ENCODE measurements at regions not wholly inside any gene's neighbourhood (a gene's known extent, or its start where the extent isn't known, plus 50 kb on each side); places are given as distances from the start of the nearest gene placed in this dataset.

- no peak for DNase-seq (ENCODE audit: low read depth in 2 of 2, low spot score in 1 of 2)
Observed at GRCh38 chr17:79258041-79258440, 183.4 kb downstream of the ENGASE start.

GRCh38 chr17:79255926-79256585, 181.4 kb downstream of the ENGASE start:
- DNase-seq (ENCODE audit: low read depth in 2 of 2, low spot score in 1 of 2), result no peak

DNA sequence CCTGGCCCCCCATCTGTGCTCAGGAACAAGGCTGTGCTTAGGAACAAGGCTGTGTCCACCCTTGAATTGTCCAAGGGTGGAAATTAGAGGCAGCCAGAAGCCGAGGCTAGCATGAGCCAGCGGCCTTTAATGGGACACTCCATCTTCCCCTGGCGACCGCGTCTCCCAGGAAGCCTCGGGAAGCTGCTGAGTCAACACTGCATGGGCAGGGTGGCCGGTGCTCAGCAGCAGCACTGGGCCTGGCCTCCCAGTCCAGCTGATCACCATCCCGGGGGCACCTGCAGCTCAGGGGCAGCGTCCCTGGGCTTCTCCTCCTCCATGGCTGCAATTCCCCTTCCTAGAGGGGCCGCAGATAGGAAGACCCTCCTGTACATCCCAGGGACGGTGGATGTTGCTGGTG, 180.8 kb downstream of the ENGASE start:
- DNase-seq (ENCODE audit: low read depth in 2 of 2, low spot score in 1 of 2), result no peak

DNA sequence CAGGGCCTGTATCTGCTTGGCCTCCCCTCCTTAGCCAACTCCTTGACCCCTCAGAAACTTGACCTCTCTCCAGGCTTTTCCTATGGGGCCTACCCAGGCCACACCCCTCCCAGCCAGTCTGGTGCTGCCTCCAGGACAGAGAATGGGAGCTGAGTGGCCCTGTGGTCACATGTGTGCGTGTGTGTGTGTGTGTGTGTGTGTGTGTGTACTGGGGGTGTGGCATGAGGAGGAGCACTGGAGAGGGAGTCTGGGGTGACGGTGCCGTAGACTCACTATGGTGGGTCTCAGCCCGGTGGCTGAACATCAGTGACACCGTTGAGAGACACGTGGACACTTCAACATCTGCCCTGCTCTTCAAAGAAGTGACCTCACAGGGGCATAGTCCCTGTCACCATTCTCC, 180.4 kb downstream of the ENGASE start:
- DNase-seq (ENCODE audit: low read depth in 2 of 2, low spot score in 1 of 2), result no peak

- DNase-seq (ENCODE audit: low read depth in 2 of 2, low spot score in 1 of 2), result no peak
Observed at GRCh38 chr17:79252886-79253285, 178.3 kb downstream of the ENGASE start.

- no peak for DNase-seq (ENCODE audit: low read depth in 2 of 2, low spot score in 1 of 2)
Observed at GRCh38 chr17:79251824-79252223, 177.2 kb downstream of the ENGASE start.

- no peak for DNase-seq (ENCODE audit: low read depth in 2 of 2, low spot score in 1 of 2)
Observed at GRCh38 chr17:79249929-79250521, 175.4 kb downstream of the ENGASE start.

DNA sequence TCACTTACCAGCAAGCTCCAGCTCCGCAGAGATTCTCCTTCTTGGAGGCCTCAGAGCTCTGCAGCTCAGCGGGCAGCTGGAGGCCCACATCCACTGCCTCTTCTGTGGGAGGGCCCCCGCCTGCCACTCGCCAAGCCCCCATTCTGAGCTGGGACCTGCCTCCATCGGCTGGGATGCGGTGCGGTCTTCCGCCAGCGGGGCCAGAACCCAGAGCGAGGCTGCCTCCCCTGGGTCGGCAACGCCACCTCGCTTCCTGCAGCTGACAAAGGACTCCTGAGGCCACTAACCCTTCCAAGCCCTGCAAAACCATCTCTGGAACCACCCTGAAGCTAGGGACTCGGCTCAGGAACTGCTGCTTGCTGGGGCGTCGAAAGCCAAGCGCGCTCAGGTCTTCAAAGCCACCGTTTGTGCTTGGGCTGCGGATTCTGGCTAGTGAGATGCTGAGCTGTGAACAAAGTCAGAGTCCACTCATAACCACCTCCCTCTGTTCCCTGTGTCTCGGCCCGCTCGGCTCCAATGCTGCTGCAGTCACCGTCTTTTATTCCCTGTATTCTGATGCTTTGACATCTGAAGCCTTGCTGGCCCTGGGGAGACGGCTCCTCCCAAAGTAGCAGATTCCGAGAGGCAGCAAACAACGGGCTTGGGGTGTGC, 174.3 kb downstream of the ENGASE start:
- no peak for DNase-seq (ENCODE audit: low read depth in 2 of 2, low spot score in 1 of 2)

DNA sequence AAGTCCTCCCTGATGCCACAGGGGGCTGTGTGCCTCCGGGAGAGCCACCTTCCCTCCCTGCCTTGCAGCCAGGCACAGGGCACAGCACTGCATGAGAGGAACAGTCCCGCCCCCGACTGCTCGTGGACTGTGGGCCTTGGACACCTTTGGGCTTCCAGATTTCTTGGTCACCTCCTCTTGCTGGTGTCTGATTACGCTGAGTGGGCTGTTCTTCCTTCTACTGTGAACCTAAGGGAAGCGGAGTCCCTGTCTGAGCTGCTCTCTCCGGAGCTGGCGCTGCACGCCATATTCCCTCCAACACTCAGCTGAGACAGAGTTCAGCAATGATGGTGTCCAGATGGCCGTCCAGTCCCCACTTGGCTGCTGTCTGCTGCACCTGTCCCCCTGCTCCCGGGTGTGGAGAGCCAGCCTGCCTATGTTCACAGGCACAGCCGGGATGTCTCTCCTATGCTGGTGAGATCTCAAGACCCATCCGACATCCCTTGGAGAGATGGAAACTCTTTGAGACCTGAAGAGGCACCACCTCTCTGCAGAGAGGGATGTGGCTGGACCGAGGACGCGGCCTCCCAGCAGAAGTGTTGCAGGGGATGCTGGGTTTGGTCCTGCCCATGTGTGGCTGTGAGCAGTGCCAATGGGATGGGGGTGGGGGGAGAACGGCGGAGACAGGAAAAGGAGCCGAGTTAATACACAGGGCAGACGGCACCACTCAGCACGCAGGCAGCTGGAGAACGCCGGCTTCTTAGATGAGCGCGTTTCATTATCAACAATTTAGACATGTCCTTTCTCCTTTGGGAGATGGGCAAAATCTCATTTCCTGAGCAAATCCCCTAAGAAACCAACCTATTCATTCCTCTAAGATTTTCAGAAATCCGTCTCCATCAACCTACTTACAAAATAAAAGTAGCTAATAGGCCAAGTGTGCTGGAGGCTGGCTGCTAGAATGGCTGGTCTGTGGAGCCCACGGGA, 171.9 kb downstream of the ENGASE start:
- DNase-seq (ENCODE audit: low read depth in 2 of 2, low spot score in 1 of 2), result no peak

GRCh38 chr17:79244665-79245064, 170.0 kb downstream of the ENGASE start:
- DNase-seq (ENCODE audit: low read depth in 2 of 2, low spot score in 1 of 2), result no peak

GRCh38 chr17:79243996-79244395, 169.4 kb downstream of the ENGASE start:
- no peak for DNase-seq (ENCODE audit: low read depth in 2 of 2, low spot score in 1 of 2)

GRCh38 chr17:79243603-79243990, 169.0 kb downstream of the ENGASE start:
- DNase-seq (ENCODE audit: low read depth in 2 of 2, low spot score in 1 of 2), result no peak

- no peak for DNase-seq (ENCODE audit: low read depth in 2 of 2, low spot score in 1 of 2)
Observed at GRCh38 chr17:79242873-79243602, 168.4 kb downstream of the ENGASE start.

DNA sequence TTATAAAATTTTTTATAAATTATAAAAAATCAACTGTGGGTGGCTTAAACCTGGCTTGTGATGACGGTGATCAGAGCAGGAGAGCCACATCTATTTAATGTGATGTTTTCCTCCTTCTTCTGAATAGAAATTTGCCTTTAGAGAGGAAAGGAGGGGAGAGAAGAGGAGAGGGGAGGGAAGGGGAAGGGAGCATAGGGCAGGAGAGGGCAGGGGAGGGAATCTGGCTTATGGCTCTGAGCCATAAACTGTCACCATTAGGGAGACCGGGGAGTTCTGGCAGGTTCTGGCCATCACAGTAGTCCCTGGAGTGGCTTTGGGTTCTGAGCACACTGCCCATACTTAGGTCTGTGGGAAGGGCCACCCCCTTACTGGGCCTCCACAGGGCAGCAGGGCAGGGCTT, 167.8 kb downstream of the ENGASE start:
- DNase-seq (ENCODE audit: low read depth in 2 of 2, low spot score in 1 of 2), result no peak

- no peak for DNase-seq (ENCODE audit: low read depth in 2 of 2, low spot score in 1 of 2)
Observed at GRCh38 chr17:79241616-79242015, 167.0 kb downstream of the ENGASE start.

- no peak for DNase-seq (ENCODE audit: low read depth in 2 of 2, low spot score in 1 of 2)
Observed at GRCh38 chr17:79239205-79239604, 164.6 kb downstream of the ENGASE start.

DNA sequence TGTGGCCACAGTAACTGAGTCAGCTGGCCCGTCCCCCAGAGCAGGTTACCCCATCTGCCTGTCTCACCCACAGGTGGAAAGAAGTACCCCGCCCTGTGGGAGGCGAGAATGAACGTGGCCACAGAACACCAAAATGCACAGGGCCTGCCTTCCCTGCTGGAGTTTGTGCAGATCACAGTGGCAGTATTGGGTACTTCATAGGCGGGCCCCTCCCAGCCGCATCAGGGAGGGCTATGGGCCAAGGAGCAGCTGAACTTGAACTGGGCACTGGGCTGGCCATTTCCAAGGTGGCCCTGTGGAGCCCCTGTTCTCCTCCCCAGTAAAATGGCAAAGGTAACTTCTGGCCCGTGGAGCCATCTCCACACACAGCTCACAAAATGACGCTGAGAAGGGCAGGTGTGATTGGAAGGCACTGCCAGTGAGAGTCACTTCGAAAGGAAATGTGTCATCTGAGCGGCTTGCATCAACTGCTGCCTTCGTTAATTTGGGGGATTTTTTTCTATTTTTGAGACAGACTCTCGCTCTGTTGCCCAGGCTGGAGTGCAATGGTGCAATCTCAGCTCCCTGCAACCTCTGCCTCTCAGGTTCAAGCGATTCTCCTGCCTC, 162.9 kb downstream of the ENGASE start:
- no peak for DNase-seq (ENCODE audit: low read depth in 2 of 2, low spot score in 1 of 2)

- no peak for DNase-seq (ENCODE audit: low read depth in 2 of 2, low spot score in 1 of 2)
Observed at GRCh38 chr17:79235808-79236207, 161.2 kb downstream of the ENGASE start.

DNA sequence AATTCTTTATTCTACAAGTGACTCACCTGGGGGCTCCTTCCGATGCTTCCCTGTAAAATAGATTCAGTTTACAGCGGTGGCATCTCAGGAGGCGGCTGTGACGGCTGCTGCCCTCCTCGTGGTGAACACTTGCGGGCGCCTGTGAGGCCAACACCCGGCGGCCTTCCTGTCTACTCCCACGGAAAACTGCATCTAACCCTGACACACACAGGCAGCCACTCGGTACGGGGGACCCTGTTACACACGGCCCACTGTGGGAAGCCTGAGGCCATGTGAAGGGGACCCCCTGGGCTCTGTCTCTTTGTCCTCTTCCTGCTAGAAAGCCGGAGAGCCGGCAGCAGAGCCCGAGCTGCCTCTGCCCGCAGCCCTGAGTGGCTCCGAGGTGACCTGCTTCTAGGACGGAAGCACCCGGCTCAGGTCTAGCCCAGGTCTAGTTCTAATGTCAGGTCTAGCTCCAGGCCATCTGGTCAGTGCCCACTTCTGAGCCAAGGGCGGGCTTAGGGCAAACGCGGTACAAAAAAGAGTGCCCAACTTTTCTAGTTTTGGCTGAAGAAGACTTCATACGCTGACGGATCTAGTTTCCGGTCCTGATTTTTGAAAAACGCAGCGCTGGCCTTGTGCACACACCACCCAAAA, 159.4 kb downstream of the ENGASE start:
- no peak for DNase-seq (ENCODE audit: low read depth in 2 of 2, low spot score in 1 of 2)

- no peak for DNase-seq (ENCODE audit: low read depth in 2 of 2, low spot score in 1 of 2)
Observed at GRCh38 chr17:79232957-79233356, 158.3 kb downstream of the ENGASE start.
